GM19328 (cell line): ENCODE measurements at regions not wholly inside any gene's neighbourhood (a gene's known extent, or its start where the extent isn't known, plus 50 kb on each side); places are given as distances from the start of the nearest gene placed in this dataset.
"Not testable (repeated sequence)": the region's sequence is repeated elsewhere in the genome, so short reads cannot be mapped to it uniquely, and the experiment has no call there.

ENCODE experiments used
- ATAC-seq: cut with Tn5 transposase; IDR thresholded peaks from one replicate; pipeline ENCODE4 v1.9.1; 2021; ENCODE audit warnings: mild to moderate bottlenecking, moderate library complexity; ENCODE audit not compliant: unreplicated experiment

GRCh38 chr2:87525497-87525991 lies 222.3 kb upstream of the PLGLB2 start:
- not testable (repeated sequence) for ATAC-seq

GRCh38 chr2:87526258-87526657 lies 221.6 kb upstream of the PLGLB2 start:
- ATAC-seq = not testable (repeated sequence)

GRCh38 chr2:87531968-87532715 lies 215.7 kb upstream of the PLGLB2 start:
- ATAC-seq = not testable (repeated sequence)

- ATAC-seq = not testable (repeated sequence)
Measured at GRCh38 chr2:87533390-87534272, 214.3 kb upstream of the PLGLB2 start.

GRCh38 chr2:87534273-87534889 lies 213.5 kb upstream of the PLGLB2 start:
- not testable (repeated sequence) for ATAC-seq

GRCh38 chr2:87536427-87536826 lies 211.5 kb upstream of the PLGLB2 start:
- ATAC-seq = not testable (repeated sequence)

GRCh38 chr2:87537251-87537671 lies 210.6 kb upstream of the PLGLB2 start:
- ATAC-seq = not testable (repeated sequence)

GRCh38 chr2:87538268-87538667 lies 209.6 kb upstream of the PLGLB2 start:
- ATAC-seq = not testable (repeated sequence)

GRCh38 chr2:87539151-87539943 lies 208.5 kb upstream of the PLGLB2 start:
- ATAC-seq = not testable (repeated sequence)

- ATAC-seq = not testable (repeated sequence)
Measured at GRCh38 chr2:87540242-87540641, 207.6 kb upstream of the PLGLB2 start.

GRCh38 chr2:87542599-87543174 lies 205.2 kb upstream of the PLGLB2 start:
- not testable (repeated sequence) for ATAC-seq

GRCh38 chr2:87543797-87544196 lies 204.1 kb upstream of the PLGLB2 start:
- ATAC-seq = not testable (repeated sequence)

- not testable (repeated sequence) for ATAC-seq
Measured at GRCh38 chr2:87547106-87547505, 200.8 kb upstream of the PLGLB2 start.

GRCh38 chr2:87547966-87548365 lies 199.9 kb upstream of the PLGLB2 start:
- not testable (repeated sequence) for ATAC-seq

GRCh38 chr2:87548681-87549536 lies 199.0 kb upstream of the PLGLB2 start:
- ATAC-seq = not testable (repeated sequence)

- not testable (repeated sequence) for ATAC-seq
Measured at GRCh38 chr2:87549561-87550202, 198.2 kb upstream of the PLGLB2 start.

- not testable (repeated sequence) for ATAC-seq
Measured at GRCh38 chr2:87554678-87555077, 193.2 kb upstream of the PLGLB2 start.

GRCh38 chr2:87555082-87555481 lies 192.8 kb upstream of the PLGLB2 start:
- ATAC-seq = not testable (repeated sequence)
